NB4 (cell line): ENCODE measurements at regions not wholly inside any gene's neighbourhood (a gene's known extent, or its start where the extent isn't known, plus 50 kb on each side); places are given as distances from the start of the nearest gene placed in this dataset.

ENCODE experiments used
- POLR2A ChIP-seq: IDR thresholded peaks from 2 replicates; pipeline ENCODE4 v1.6.1; 2011; ENCODE audit warnings: mild to moderate bottlenecking; ENCODE audit not compliant: insufficient read length; ENCODE audit errors: extremely low read depth
- TF ChIP-seq, protein P1 (sequence below): IDR thresholded peaks from one replicate; pipeline ENCODE4 v1.5.1; 2012; ENCODE audit warnings: low read depth, low read length
- TF ChIP-seq, protein P2 (sequence below): IDR thresholded peaks from 2 replicates; pipeline ENCODE4 v1.6.1; 2011; ENCODE audit warnings: low read depth, low read length

DNA sequence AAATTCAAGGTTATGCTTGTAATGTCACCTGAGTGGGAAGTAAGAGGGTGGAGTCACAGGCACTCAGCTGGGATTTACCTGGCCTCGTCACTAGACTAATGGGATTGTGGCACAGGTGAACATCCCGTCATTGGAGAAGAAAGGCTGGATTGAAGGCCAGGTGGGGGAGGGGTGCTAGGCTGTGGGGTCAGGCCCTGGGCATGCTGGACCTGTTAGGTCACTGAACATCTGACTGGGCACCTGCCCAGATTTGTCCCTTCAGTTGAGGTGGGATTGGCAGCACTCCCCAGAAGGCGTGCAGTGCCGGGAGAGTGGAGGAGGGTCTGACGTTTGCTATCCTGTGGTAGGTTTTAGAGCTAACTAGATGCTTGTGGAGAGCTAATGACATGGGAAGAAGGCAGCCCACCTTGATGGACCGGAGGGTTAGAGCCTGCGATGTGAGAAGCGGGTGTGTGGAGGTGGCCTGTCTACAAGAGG lies 161.5 kb upstream of the ZNF267 start:
- TF ChIP-seq, protein P1, sequence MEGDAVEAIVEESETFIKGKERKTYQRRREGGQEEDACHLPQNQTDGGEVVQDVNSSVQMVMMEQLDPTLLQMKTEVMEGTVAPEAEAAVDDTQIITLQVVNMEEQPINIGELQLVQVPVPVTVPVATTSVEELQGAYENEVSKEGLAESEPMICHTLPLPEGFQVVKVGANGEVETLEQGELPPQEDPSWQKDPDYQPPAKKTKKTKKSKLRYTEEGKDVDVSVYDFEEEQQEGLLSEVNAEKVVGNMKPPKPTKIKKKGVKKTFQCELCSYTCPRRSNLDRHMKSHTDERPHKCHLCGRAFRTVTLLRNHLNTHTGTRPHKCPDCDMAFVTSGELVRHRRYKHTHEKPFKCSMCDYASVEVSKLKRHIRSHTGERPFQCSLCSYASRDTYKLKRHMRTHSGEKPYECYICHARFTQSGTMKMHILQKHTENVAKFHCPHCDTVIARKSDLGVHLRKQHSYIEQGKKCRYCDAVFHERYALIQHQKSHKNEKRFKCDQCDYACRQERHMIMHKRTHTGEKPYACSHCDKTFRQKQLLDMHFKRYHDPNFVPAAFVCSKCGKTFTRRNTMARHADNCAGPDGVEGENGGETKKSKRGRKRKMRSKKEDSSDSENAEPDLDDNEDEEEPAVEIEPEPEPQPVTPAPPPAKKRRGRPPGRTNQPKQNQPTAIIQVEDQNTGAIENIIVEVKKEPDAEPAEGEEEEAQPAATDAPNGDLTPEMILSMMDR: no peak
- TF ChIP-seq, protein P2, sequence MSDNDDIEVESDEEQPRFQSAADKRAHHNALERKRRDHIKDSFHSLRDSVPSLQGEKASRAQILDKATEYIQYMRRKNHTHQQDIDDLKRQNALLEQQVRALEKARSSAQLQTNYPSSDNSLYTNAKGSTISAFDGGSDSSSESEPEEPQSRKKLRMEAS: no peak
- TF ChIP-seq POLR2A: no peak
